HCT116 (cell line): ENCODE measurements at regions not wholly inside any gene's neighbourhood (a gene's known extent, or its start where the extent isn't known, plus 50 kb on each side); places are given as distances from the start of the nearest gene placed in this dataset.

Experiments used
- ATAC-seq: fragments of 200-7000 bp; cut with Tn5 transposase; 2 replicates; pipeline ENCODE4 v1.9.1; 2020; ENCODE audit warnings: mild to moderate bottlenecking, moderate library complexity
- BruUV-seq: library from RNA; stranded (reverse); fragments of 400-500 nt; replicated peaks from 2 replicates; lab custom pipeline; 2021; lab: Mats Ljungman, UMichigan
- CTCF ChIA-PET: fragments of 300-600 bp; sonication (Branson Sonifier 250); formaldehyde crosslinking; loops from one replicate; lab custom pipeline; 2021; ENCODE audit warnings: antibody characterized with exemption; lab: Charles Lee
- POLR2A ChIA-PET: fragments of 300-600, 350-600 bp; sonication (Branson Sonifier 250); formaldehyde crosslinking; loops from one replicate; lab custom pipeline; 2021; ENCODE audit warnings: antibody characterized with exemption; lab: Charles Lee
- RAD21 ChIA-PET, 2 experiments: fragments of 300-600 bp; sonication (Branson Sonifier 250); formaldehyde crosslinking; loops; one replicate each; lab custom pipeline; 2023; ENCODE audit warnings: low total read pairs in 2 of 2; ENCODE audit not compliant: uncharacterized antibody in 2 of 2, unreplicated experiment in 2 of 2, low non-redundant PET in 1 of 2; lab: Charles Lee
- DNase-seq: peaks from one replicate; pipeline ENCODE4 v3.0.0-alpha.2; 2010; ENCODE audit warnings: low read depth, low spot score
- H2AFZ ChIP-seq: fragments of 200-600 bp; shearing (Covaris generic), sonication (generic); 2 replicates; pipeline ENCODE4 v1.6.1; 2017; ENCODE audit warnings: low read depth, mixed run types, mixed read lengths, antibody characterized with exemption, low read length; ENCODE audit not compliant: poor library complexity, severe bottlenecking
- H3K27ac ChIP-seq: 2 replicates; pipeline ENCODE4 v1.5.1; 2012; ENCODE audit warnings: low read depth, low read length
- H3K27me3 ChIP-seq: fragments of 200-600 bp; sonication (generic); 2 replicates; pipeline ENCODE4 v1.6.1; 2016; ENCODE audit warnings: mixed run types, low read length, mixed read lengths; ENCODE audit not compliant: insufficient read depth
- H3K36me3 ChIP-seq, 2 experiments: fragments of 200-500 bp in 1 of 2; fragments of 200-600 bp in 1 of 2; sonication (Bioruptor generic) in 1 of 2; sonication (generic) in 1 of 2; 2 replicates each; pipeline versions ENCODE4 v1.5.1 to v1.6.1; 2014 to 2016; ENCODE audit warnings: low read length in 2 of 2, inconsistent platforms in 1 of 2, mixed read lengths in 1 of 2, mixed run types in 1 of 2; ENCODE audit not compliant: insufficient read depth in 2 of 2, control insufficient read depth in 1 of 2
- H3K4me1 ChIP-seq, 2 experiments: fragments of 200-600 bp in 1 of 2; sonication (generic) in 1 of 2; 2 replicates each; pipeline versions ENCODE4 v1.5.1 to v1.6.1; 2012 to 2017; ENCODE audit warnings: low read length in 2 of 2, inconsistent platforms in 1 of 2, mild to moderate bottlenecking in 1 of 2, mixed read lengths in 1 of 2, mixed run types in 1 of 2, moderate library complexity in 1 of 2; ENCODE audit not compliant: insufficient read depth in 2 of 2, control insufficient read depth in 1 of 2
- H3K4me2 ChIP-seq: fragments of 200-600 bp; sonication (generic); 2 replicates; pipeline ENCODE4 v1.6.1; 2017; ENCODE audit warnings: mixed run types, low read length, mixed read lengths
- H3K4me3 ChIP-seq, 2 experiments: fragments of 200-600 bp in 1 of 2; sonication (generic) in 1 of 2; replicated peaks in 1 of 2; 2 replicates each; pipeline ENCODE4 v1.5.1; 2011 to 2016; ENCODE audit warnings: low read length in 2 of 2, control low read depth in 1 of 2, low read depth in 1 of 2, mild to moderate bottlenecking in 1 of 2, mixed read lengths in 1 of 2, mixed run types in 1 of 2
- H3K79me2 ChIP-seq: fragments of 200-600 bp; sonication (generic); 2 replicates; pipeline ENCODE4 v1.6.1; 2017; ENCODE audit warnings: mild to moderate bottlenecking, mixed run types, low read length, moderate library complexity, mixed read lengths; ENCODE audit not compliant: insufficient read depth
- H3K9ac ChIP-seq: fragments of 200-600 bp; sonication (generic); 2 replicates; pipeline ENCODE4 v1.6.1; 2016; ENCODE audit warnings: low read length, mixed read lengths
- H3K9me2 ChIP-seq: fragments of 200-600 bp; sonication (generic), shearing (Covaris generic); 2 replicates; pipeline ENCODE4 v1.6.1; 2017; ENCODE audit warnings: mixed run types, mild to moderate bottlenecking, moderate library complexity; ENCODE audit not compliant: insufficient read depth
- H3K9me3 ChIP-seq, 2 experiments: fragments of 200-500 bp in 1 of 2; fragments of 200-600 bp in 1 of 2; sonication (Bioruptor generic) in 1 of 2; sonication (generic) in 1 of 2; 2 replicates each; pipeline ENCODE4 v1.6.1; 2014 to 2017; ENCODE audit warnings: low read length in 2 of 2, mixed read lengths in 2 of 2, inconsistent platforms in 1 of 2, low read depth in 1 of 2, mild to moderate bottlenecking in 1 of 2, mixed run types in 1 of 2, moderate library complexity in 1 of 2; ENCODE audit not compliant: control insufficient read depth in 1 of 2, insufficient read depth in 1 of 2
- H4K20me1 ChIP-seq: fragments of 200-600 bp; sonication (generic), shearing (Covaris generic); 2 replicates; pipeline ENCODE4 v1.6.1; 2017; ENCODE audit warnings: mixed run types, mild to moderate bottlenecking, moderate library complexity; ENCODE audit not compliant: insufficient read depth
- EZH2phosphoT487 ChIP-seq: fragments of 200-600 bp; IDR thresholded peaks from 2 replicates; pipeline ENCODE4 v1.6.1; 2018; ENCODE audit warnings: antibody characterized with exemption, borderline replicate concordance
- JUND ChIP-seq: IDR thresholded peaks from 2 replicates; pipeline ENCODE4 v1.6.1; 2012
- POLR2AphosphoS5 ChIP-seq: IDR thresholded peaks from 2 replicates; pipeline ENCODE4 v1.6.1; 2011; ENCODE audit warnings: mild to moderate bottlenecking, low read depth, low read length, moderate library complexity
- ZBTB33 ChIP-seq: IDR thresholded peaks from 2 replicates; pipeline ENCODE4 v1.6.1; 2011; ENCODE audit warnings: mild to moderate bottlenecking, low read length, moderate library complexity; ENCODE audit not compliant: insufficient replicate concordance; ENCODE audit errors: extremely low read depth
- intact Hi-C: fragments of 100-400 bp; cut with micrococcal nuclease; formaldehyde crosslinking; loops from 2 replicates; pipeline ENCODE4 v1.10.0; 2022
- TF ChIP-seq, protein P1 (sequence below), 3 experiments: fragments of 200-600 bp in 1 of 3; sonication (generic) in 1 of 3; IDR thresholded peaks in 2 of 3; conservative IDR thresholded peaks in 1 of 3; 2 replicates each; pipeline ENCODE4 v1.5.1; 2012 to 2017; ENCODE audit warnings: low read depth in 2 of 3, low read length in 2 of 3, antibody characterized with exemption in 1 of 3, borderline replicate concordance in 1 of 3, control low read depth in 1 of 3, mild to moderate bottlenecking in 1 of 3, mixed read lengths in 1 of 3, mixed run types in 1 of 3, moderate library complexity in 1 of 3; ENCODE audit not compliant: insufficient read depth in 1 of 3

GRCh38 chr10:62582804-62583208 lies 208.6 kb downstream of the ZNF365 start:
- POLR2A ChIA-PET: no interaction called here
- Histone ChIP-seq H4K20me1 (no peaks in the 10 kb centered on the region), H3K9ac (no peak overlapping the region), H3K4me3 (no peak overlapping the region), H2AFZ (no peak overlapping the region), H3K27ac (no peak overlapping the region), H3K4me2 (no peak overlapping the region), H3K4me1 (no peaks in the 10 kb centered on the region), H3K9me3 (no peaks in the 10 kb centered on the region), H3K27me3 (no peaks in the 10 kb centered on the region), H3K79me2 (no peaks in the 10 kb centered on the region), H3K9me2 (no peaks in the 10 kb centered on the region), H3K36me3 (no peaks in the 10 kb centered on the region)
- RAD21 ChIA-PET: no interaction called here
- no TSS peak for BruUV-seq
- intact Hi-C loops: no loop called here
- ATAC-seq: no peak
- CTCF ChIA-PET: no interaction called here
- no peak for DNase-seq
- TF ChIP-seq EZH2phosphoT487 (no peak), JUND (no peak), ZBTB33 (no peak), POLR2AphosphoS5 (no peak)
- TF ChIP-seq, protein P1, sequence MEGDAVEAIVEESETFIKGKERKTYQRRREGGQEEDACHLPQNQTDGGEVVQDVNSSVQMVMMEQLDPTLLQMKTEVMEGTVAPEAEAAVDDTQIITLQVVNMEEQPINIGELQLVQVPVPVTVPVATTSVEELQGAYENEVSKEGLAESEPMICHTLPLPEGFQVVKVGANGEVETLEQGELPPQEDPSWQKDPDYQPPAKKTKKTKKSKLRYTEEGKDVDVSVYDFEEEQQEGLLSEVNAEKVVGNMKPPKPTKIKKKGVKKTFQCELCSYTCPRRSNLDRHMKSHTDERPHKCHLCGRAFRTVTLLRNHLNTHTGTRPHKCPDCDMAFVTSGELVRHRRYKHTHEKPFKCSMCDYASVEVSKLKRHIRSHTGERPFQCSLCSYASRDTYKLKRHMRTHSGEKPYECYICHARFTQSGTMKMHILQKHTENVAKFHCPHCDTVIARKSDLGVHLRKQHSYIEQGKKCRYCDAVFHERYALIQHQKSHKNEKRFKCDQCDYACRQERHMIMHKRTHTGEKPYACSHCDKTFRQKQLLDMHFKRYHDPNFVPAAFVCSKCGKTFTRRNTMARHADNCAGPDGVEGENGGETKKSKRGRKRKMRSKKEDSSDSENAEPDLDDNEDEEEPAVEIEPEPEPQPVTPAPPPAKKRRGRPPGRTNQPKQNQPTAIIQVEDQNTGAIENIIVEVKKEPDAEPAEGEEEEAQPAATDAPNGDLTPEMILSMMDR (IDR thresholded peaks at IDR 0.05 in 2 of 3, conservative IDR thresholded peaks at IDR 0.05 in 1 of 3; ENCODE audit: borderline replicate concordance in 1 of 3, insufficient read depth in 1 of 3, low read depth in 2 of 3, low read length in 2 of 3): no peak
